WTC11 (cell line): ENCODE measurements at regions not wholly inside any gene's neighbourhood (a gene's known extent, or its start where the extent isn't known, plus 50 kb on each side); places are given as distances from the start of the nearest gene placed in this dataset.
"Not testable (repeated sequence)": the region's sequence is repeated elsewhere in the genome, so short reads cannot be mapped to it uniquely, and the experiment has no call there.

Source experiments
- ATAC-seq: fragments of 200-7000 bp; cut with Tn5 transposase; 2 replicates; pipeline ENCODE4 v1.10.0; 2021; ENCODE audit warnings: mild to moderate bottlenecking, moderate library complexity
- CTCF ChIA-PET: fragments of 300-600 bp; sonication (Branson Sonifier 250); formaldehyde crosslinking; loops from one replicate; lab custom pipeline; 2021; ENCODE audit warnings: antibody characterized with exemption; lab: Charles Lee
- POLR2A ChIA-PET: fragments of 350-600 bp; sonication (Branson Sonifier 250); formaldehyde crosslinking; loops from one replicate; lab custom pipeline; 2021; ENCODE audit warnings: antibody characterized with exemption; lab: Charles Lee
- DNase-seq: peaks from one replicate; pipeline ENCODE4 v3.0.0; 2021; ENCODE audit warnings: low spot score
- H3K27ac Mint-ChIP-seq: 2 replicates; pipeline ENCODE4 v1.8.0; 2021; ENCODE audit warnings: mixed read lengths
- H3K27me3 Mint-ChIP-seq: 2 replicates; pipeline ENCODE4 v1.8.0; 2021; ENCODE audit warnings: low read depth, mild to moderate bottlenecking, moderate library complexity, mixed read lengths
- H3K36me3 Mint-ChIP-seq: 2 replicates; pipeline ENCODE4 v1.8.0; 2021; ENCODE audit warnings: mixed read lengths
- H3K4me1 Mint-ChIP-seq: 2 replicates; pipeline ENCODE4 v1.8.0; 2022; ENCODE audit warnings: mixed read lengths
- H3K4me3 Mint-ChIP-seq: 2 replicates; pipeline ENCODE4 v1.8.0; 2021; ENCODE audit warnings: mild to moderate bottlenecking, moderate library complexity, mixed read lengths
- H3K9me3 Mint-ChIP-seq: 2 replicates; pipeline ENCODE4 v1.8.0; 2021; ENCODE audit warnings: mixed read lengths
- CBFB ChIP-seq: sonication (generic); formaldehyde crosslinking; IDR thresholded peaks from 2 replicates; pipeline ENCODE4 v1.8.1; 2022; ENCODE audit warnings: mild to moderate bottlenecking, low read depth, missing genetic modification reagents
- CREM ChIP-seq: sonication (generic); formaldehyde crosslinking; IDR thresholded peaks from 2 replicates; pipeline ENCODE4 v1.8.1; 2022; ENCODE audit warnings: mild to moderate bottlenecking, missing genetic modification reagents, moderate library complexity
- ESRRA ChIP-seq: sonication (generic); formaldehyde crosslinking; IDR thresholded peaks from 2 replicates; pipeline ENCODE4 v1.8.1; 2022; ENCODE audit warnings: mild to moderate bottlenecking, missing genetic modification reagents, borderline replicate concordance
- FOXP1 ChIP-seq: sonication (generic); formaldehyde crosslinking; IDR thresholded peaks from 2 replicates; pipeline ENCODE4 v1.8.0; 2022; ENCODE audit warnings: missing genetic modification reagents, mild to moderate bottlenecking, moderate library complexity, borderline replicate concordance
- FOXP4 ChIP-seq: sonication (generic); formaldehyde crosslinking; IDR thresholded peaks from 2 replicates; pipeline ENCODE4 v1.8.0; 2022; ENCODE audit warnings: mild to moderate bottlenecking, missing genetic modification reagents
- GABPB1 ChIP-seq: sonication (generic); formaldehyde crosslinking; IDR thresholded peaks from 2 replicates; pipeline ENCODE4 v1.8.1; 2023; ENCODE audit warnings: mild to moderate bottlenecking, missing genetic modification reagents
- JUN ChIP-seq: sonication (generic); formaldehyde crosslinking; IDR thresholded peaks from 2 replicates; pipeline ENCODE4 v1.8.0; 2023; ENCODE audit warnings: mild to moderate bottlenecking, missing genetic modification reagents
- KAT7 ChIP-seq: sonication (generic); formaldehyde crosslinking; IDR thresholded peaks from 2 replicates; pipeline ENCODE4 v1.8.1; 2023; ENCODE audit warnings: missing genetic modification reagents, mild to moderate bottlenecking, borderline replicate concordance
- NFE2L1 ChIP-seq: sonication (generic); formaldehyde crosslinking; IDR thresholded peaks from 2 replicates; pipeline ENCODE4 v1.8.1; 2023; ENCODE audit warnings: missing genetic modification reagents
- PREB ChIP-seq: sonication (generic); formaldehyde crosslinking; IDR thresholded peaks from 2 replicates; pipeline ENCODE4 v1.8.1; 2022; ENCODE audit warnings: mild to moderate bottlenecking, missing genetic modification reagents, moderate library complexity, borderline replicate concordance
- RORB ChIP-seq: fragments of 250-450 bp; sonication (Bioruptor Pico); IDR thresholded peaks from 2 replicates; pipeline ENCODE4 v1.9.0; 2021; ENCODE audit warnings: mild to moderate bottlenecking
- SMAD4 ChIP-seq: sonication (generic); formaldehyde crosslinking; IDR thresholded peaks from 2 replicates; pipeline ENCODE4 v1.8.0; 2022; ENCODE audit warnings: mild to moderate bottlenecking, missing genetic modification reagents
- TEAD1 ChIP-seq: sonication (generic); formaldehyde crosslinking; IDR thresholded peaks from 2 replicates; pipeline ENCODE4 v1.8.0; 2022; ENCODE audit warnings: mild to moderate bottlenecking, missing genetic modification reagents
- TEAD4 ChIP-seq: sonication (generic); formaldehyde crosslinking; IDR thresholded peaks from 2 replicates; pipeline ENCODE4 v1.8.0; 2022; ENCODE audit warnings: mild to moderate bottlenecking, missing genetic modification reagents
- TP53 ChIP-seq: sonication (generic); formaldehyde crosslinking; IDR thresholded peaks from 2 replicates; pipeline ENCODE4 v1.8.1; 2023; ENCODE audit warnings: mild to moderate bottlenecking, missing genetic modification reagents
- USF2 ChIP-seq: sonication (generic); formaldehyde crosslinking; IDR thresholded peaks from 2 replicates; pipeline ENCODE4 v1.8.1; 2023; ENCODE audit warnings: mild to moderate bottlenecking, missing genetic modification reagents, moderate library complexity
- ZNF232 ChIP-seq: sonication (generic); formaldehyde crosslinking; IDR thresholded peaks from 2 replicates; pipeline ENCODE4 v1.8.0; 2022; ENCODE audit warnings: mild to moderate bottlenecking, missing genetic modification reagents
- ZNF263 ChIP-seq: sonication (generic); formaldehyde crosslinking; IDR thresholded peaks from 2 replicates; pipeline ENCODE4 v1.8.1; 2022; ENCODE audit warnings: low read depth, mild to moderate bottlenecking, moderate library complexity, missing genetic modification reagents
- ZNF512 ChIP-seq: sonication (generic); formaldehyde crosslinking; IDR thresholded peaks from 2 replicates; pipeline ENCODE4 v1.8.1; 2022; ENCODE audit warnings: missing genetic modification reagents, borderline replicate concordance

- Mint-ChIP-seq H3K4me3 (no peak overlapping the region), H3K4me1 (peaks cover 9% of the 10 kb centered on the region), H3K27me3 (no peaks in the 10 kb centered on the region), H3K36me3 (0 out of 2 replicates have a peak, but pooled peaks cover 2% of the 10 kb centered on the region), H3K9me3 (peaks cover 14% of the 10 kb centered on the region), H3K27ac (no peak overlapping the region)
- DNase-seq = no peak
- ATAC-seq = no peak
- POLR2A ChIA-PET = no interaction called here
- no peak for TF ChIP-seq ZNF232 (CRISPR knock-in tag)
- no peak for TF ChIP-seq KAT7 (CRISPR knock-in tag)
- TF ChIP-seq TEAD1 = no peak
- no peak for TF ChIP-seq TEAD4
- TF ChIP-seq SMAD4 (CRISPR knock-in tag) = no peak
- TF ChIP-seq JUN = no peak
- TF ChIP-seq USF2 = no peak
- CTCF ChIA-PET = no interaction called here
These were observed 1202.5 kb downstream of the DSC3 start for GRCh38 chr18:29840089-29840488.

- Mint-ChIP-seq H3K4me1 (peaks cover 11% of the 10 kb centered on the region), H3K9me3 (peaks cover 14% of the 10 kb centered on the region)
- H3K36me3 Mint-ChIP-seq, H3K27ac Mint-ChIP-seq, CTCF ChIA-PET, DNase-seq, ATAC-seq, H3K4me3 Mint-ChIP-seq, POLR2A ChIA-PET, H3K27me3 Mint-ChIP-seq: not testable (repeated sequence)
These were observed 1203.6 kb downstream of the DSC3 start for GRCh38 chr18:29838961-29839360.

- CTCF ChIA-PET = no interaction called here
These were observed 1204.0 kb downstream of the DSC3 start for GRCh38 chr18:29838556-29838955.

More at GRCh38 chr18:29838556-29838955, 1204.0 kb downstream of the DSC3 start:
- no peak overlapping the region for H3K27ac Mint-ChIP-seq
- POLR2A ChIA-PET = no interaction called here
- no peak for TF ChIP-seq GABPB1
- no peak for TF ChIP-seq CREM (CRISPR knock-in tag)
- no peak for TF ChIP-seq ZNF512
- no peak for TF ChIP-seq RORB
- no peak for TF ChIP-seq FOXP4 (CRISPR knock-in tag)
- TF ChIP-seq ESRRA (CRISPR knock-in tag) = no peak
- no peak for TF ChIP-seq JUN
- no peak for TF ChIP-seq NFE2L1 (CRISPR knock-in tag)
- TF ChIP-seq USF2 = no peak
- no peak for TF ChIP-seq PREB (CRISPR knock-in tag)
- TF ChIP-seq FOXP1 (CRISPR knock-in tag) = no peak
- TF ChIP-seq CBFB (CRISPR knock-in tag) = no peak
- TF ChIP-seq TP53 = no peak
- TF ChIP-seq ZNF263 (CRISPR knock-in tag) = no peak
- TF ChIP-seq, all 79 proteins: peak for 0
- DNase-seq (no peak), ATAC-seq (no peak)
- Mint-ChIP-seq H3K27me3 (no peaks in the 10 kb centered on the region), H3K4me3 (no peak overlapping the region), H3K9me3 (peaks cover 14% of the 10 kb centered on the region), H3K4me1 (peaks cover 11% of the 10 kb centered on the region), H3K36me3 (0 out of 2 replicates have a peak, but pooled peaks cover 2% of the 10 kb centered on the region)
